RWPE2 (cell line): ENCODE measurements at regions not wholly inside any gene's neighbourhood (a gene's known extent, or its start where the extent isn't known, plus 50 kb on each side); places are given as distances from the start of the nearest gene placed in this dataset.

Source experiments
- ATAC-seq: fragments of 200-7000 bp; cut with Tn5 transposase; 3 replicates; pipeline ENCODE4 v1.9.1; 2021; ENCODE audit warnings: low read depth
- DNase-seq: peaks from one replicate; pipeline ENCODE4 v3.0.0-alpha.2; 2020; ENCODE audit warnings: low spot score
- H3K27ac ChIP-seq: fragments of 450-650 bp; 2 replicates; pipeline ENCODE4 v1.5.1; 2017; ENCODE audit warnings: mild to moderate bottlenecking; ENCODE audit not compliant: poor library complexity, severe bottlenecking
- H3K27me3 ChIP-seq: fragments of 250-450 bp; sonication (Bioruptor Pico); 2 replicates; pipeline ENCODE4 v1.5.1; 2021; ENCODE audit warnings: mild to moderate bottlenecking, moderate library complexity; ENCODE audit not compliant: insufficient read depth, poor library complexity, severe bottlenecking
- H3K36me3 ChIP-seq: fragments of 250-450 bp; sonication (Bioruptor Pico); 2 replicates; pipeline ENCODE4 v1.5.1; 2020; ENCODE audit warnings: low read depth, mild to moderate bottlenecking, moderate library complexity
- H3K4me1 ChIP-seq: fragments of 250-450 bp; sonication (Bioruptor Pico); 2 replicates; pipeline ENCODE4 v1.5.1; 2021; ENCODE audit warnings: mild to moderate bottlenecking, moderate library complexity; ENCODE audit not compliant: insufficient read depth, poor library complexity, severe bottlenecking
- H3K4me3 ChIP-seq: fragments of 250-450 bp; sonication (Bioruptor Pico); 2 replicates; pipeline ENCODE4 v1.5.1; 2021; ENCODE audit warnings: mild to moderate bottlenecking, moderate library complexity; ENCODE audit not compliant: severe bottlenecking
- H3K9me3 ChIP-seq: fragments of 250-450 bp; sonication (Bioruptor Pico); 2 replicates; pipeline ENCODE4 v1.5.1; 2021; ENCODE audit warnings: mild to moderate bottlenecking, moderate library complexity; ENCODE audit not compliant: severe bottlenecking
- TF ChIP-seq, protein P1 (sequence below): fragments of 450-650 bp; IDR thresholded peaks from one replicate; pipeline ENCODE4 v1.5.1; 2017; ENCODE audit warnings: mild to moderate bottlenecking, moderate library complexity; ENCODE audit not compliant: poor library complexity, severe bottlenecking

DNA sequence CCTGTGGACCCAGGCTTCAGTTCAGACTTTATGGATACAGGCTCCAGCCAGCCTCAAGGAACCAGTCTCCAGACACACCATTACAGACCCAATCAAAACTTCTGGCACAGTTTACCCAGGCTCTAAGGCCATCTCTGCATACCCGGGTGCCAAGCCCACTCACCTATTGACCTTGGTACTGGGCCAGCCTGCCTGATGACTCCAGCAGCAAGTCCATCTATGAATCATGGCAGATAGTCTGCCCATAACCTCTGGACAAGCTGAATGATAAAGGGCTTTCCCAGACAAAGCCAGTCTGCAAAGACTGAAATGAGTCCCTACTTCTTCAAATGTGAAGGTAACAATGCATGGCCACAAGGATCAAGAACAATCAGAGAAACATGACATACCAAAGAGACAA lies 1327.1 kb upstream of the C9orf72 start:
- Histone ChIP-seq H3K9me3 (no peaks in the 10 kb centered on the region), H3K4me1 (no peaks in the 10 kb centered on the region), H3K27ac (no peak overlapping the region), H3K4me3 (no peak overlapping the region), H3K27me3 (no peaks in the 10 kb centered on the region), H3K36me3 (no peaks in the 10 kb centered on the region)
- TF ChIP-seq, protein P1, sequence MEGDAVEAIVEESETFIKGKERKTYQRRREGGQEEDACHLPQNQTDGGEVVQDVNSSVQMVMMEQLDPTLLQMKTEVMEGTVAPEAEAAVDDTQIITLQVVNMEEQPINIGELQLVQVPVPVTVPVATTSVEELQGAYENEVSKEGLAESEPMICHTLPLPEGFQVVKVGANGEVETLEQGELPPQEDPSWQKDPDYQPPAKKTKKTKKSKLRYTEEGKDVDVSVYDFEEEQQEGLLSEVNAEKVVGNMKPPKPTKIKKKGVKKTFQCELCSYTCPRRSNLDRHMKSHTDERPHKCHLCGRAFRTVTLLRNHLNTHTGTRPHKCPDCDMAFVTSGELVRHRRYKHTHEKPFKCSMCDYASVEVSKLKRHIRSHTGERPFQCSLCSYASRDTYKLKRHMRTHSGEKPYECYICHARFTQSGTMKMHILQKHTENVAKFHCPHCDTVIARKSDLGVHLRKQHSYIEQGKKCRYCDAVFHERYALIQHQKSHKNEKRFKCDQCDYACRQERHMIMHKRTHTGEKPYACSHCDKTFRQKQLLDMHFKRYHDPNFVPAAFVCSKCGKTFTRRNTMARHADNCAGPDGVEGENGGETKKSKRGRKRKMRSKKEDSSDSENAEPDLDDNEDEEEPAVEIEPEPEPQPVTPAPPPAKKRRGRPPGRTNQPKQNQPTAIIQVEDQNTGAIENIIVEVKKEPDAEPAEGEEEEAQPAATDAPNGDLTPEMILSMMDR = no peak
- ATAC-seq (no peak), DNase-seq (no peak)

DNA sequence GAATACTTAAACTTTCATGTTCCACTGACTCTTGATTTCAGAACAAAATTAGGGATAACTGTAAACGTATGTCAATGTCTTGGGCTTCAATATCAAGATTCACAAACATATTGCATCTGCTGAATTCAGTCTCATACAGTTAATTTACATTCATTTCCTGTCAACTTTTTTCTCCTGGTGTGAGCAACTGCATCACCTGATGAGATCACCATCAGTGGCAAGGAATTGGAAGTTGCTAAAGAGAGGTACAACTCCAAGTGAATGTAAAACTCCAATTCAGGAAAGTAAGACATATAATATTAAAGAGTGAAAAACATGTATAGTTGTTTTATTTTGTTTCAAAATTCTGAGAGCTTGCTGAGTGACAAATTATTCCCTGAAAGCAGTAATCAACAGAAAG lies 1336.2 kb upstream of the C9orf72 start:
- no peak for ATAC-seq
- Histone ChIP-seq H3K36me3 (no peaks in the 10 kb centered on the region), H3K9me3 (no peaks in the 10 kb centered on the region), H3K4me3 (no peak overlapping the region), H3K27me3 (no peaks in the 10 kb centered on the region), H3K27ac (no peak overlapping the region), H3K4me1 (no peaks in the 10 kb centered on the region)
- TF ChIP-seq, protein P1 = no peak
- DNase-seq = no peak

DNA sequence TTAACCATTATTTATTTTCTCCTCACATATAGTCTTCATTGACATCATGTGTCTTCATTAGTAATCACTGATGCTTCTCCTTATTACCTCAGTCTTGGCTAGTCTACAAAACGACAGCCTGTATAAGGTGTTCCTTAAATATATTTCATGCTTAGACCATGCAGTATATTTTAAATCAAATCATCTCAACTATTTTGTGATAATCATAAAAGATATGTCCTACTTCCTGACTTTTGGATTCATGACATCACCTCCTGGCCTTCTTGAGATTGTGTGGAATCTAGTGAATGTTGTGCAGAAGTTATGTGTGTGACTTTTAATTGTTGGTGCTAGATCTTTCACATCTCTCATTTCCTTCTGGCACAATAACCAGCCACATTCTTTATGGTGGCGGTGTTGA lies 1339.3 kb upstream of the C9orf72 start:
- H3K4me3 ChIP-seq = no peak overlapping the region
- no peak for ATAC-seq
- TF ChIP-seq, protein P1 = no peak
- no peak for DNase-seq
- H3K27ac ChIP-seq = no peak overlapping the region
- H3K36me3 ChIP-seq = no peaks in the 10 kb centered on the region
- no peaks in the 10 kb centered on the region for H3K27me3 ChIP-seq
- peaks cover 10% of the 10 kb centered on the region for H3K4me1 ChIP-seq
- H3K9me3 ChIP-seq = no peaks in the 10 kb centered on the region

DNA sequence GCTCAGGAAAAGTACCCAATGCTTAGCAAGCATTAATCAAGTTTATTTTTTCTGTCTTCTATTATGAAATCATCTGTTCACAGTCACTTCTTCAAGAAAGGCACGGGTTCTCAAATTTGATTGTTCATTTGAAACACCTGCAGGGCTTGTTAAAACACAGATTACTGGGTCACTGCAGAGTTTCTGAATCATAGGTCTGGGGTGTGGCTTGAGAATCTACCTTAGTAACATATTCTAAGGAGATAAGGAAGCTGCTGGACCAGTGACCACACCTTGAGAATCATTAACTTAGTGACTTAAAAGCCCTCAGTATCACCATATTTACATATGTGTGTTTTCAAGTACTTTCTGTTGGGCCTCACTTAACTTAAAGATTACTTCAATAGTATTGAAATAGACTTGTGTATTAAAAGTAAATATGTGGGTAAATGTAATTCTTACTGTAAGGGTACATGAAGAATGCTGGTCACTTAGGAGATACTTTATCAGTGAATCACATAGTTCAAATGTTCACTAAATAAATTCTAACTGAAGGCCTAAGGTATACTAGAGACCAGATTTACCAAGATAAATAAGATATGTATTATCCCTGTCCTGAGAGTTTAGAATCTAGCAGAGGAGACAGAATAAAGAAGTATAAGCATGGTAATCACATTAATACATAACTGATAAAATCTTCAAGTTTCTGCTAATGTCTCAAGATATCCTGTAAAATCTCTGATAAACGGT lies 1342.1 kb upstream of the C9orf72 start:
- no peaks in the 10 kb centered on the region for H3K9me3 ChIP-seq
- H3K27me3 ChIP-seq = no peaks in the 10 kb centered on the region
- H3K4me3 ChIP-seq = no peak overlapping the region
- H3K4me1 ChIP-seq = peaks cover 10% of the 10 kb centered on the region
- TF ChIP-seq, protein P1 = no peak
- no peak for DNase-seq
- H3K36me3 ChIP-seq = no peaks in the 10 kb centered on the region
- peak; percentile 62 for ATAC-seq
- no peak overlapping the region for H3K27ac ChIP-seq

DNA sequence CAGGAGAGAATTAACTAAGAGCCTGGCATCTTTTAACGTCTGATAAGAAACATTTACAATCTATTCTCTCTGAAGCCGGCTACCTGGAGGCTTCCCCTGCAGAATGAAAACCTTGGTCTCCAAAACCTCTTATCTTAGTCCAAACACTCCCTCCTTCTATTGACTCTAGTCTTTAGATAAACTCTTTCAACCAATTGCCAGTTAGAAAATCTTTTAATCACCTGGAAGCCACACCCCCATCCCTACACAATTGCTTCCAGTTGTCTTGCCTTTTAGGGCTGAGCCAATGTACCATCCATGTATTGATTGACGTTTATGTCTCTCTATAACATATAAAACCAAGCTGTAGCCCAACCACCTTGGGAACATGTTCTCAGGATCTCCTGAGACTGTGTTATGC lies 1343.1 kb upstream of the C9orf72 start:
- H3K4me1 ChIP-seq = peaks cover 10% of the 10 kb centered on the region
- no peak overlapping the region for H3K4me3 ChIP-seq
- DNase-seq = no peak
- no peaks in the 10 kb centered on the region for H3K36me3 ChIP-seq
- TF ChIP-seq, protein P1 = no peak
- H3K9me3 ChIP-seq = no peaks in the 10 kb centered on the region
- no peak overlapping the region for H3K27ac ChIP-seq
- no peak for ATAC-seq
- H3K27me3 ChIP-seq = no peaks in the 10 kb centered on the region
